Ureter (tissue), 1 donor: ENCODE measurements at regions not wholly inside any gene's neighbourhood (a gene's known extent, or its start where the extent isn't known, plus 50 kb on each side); places are given as distances from the start of the nearest gene placed in this dataset.

Experiments
- DNase-seq: peaks from one replicate; pipeline ENCODE4 v3.0.0-alpha.2; 2020; ENCODE audit warnings: low spot score
- donor health status: DM: yes; HTN: yes; CAD: no.

DNA sequence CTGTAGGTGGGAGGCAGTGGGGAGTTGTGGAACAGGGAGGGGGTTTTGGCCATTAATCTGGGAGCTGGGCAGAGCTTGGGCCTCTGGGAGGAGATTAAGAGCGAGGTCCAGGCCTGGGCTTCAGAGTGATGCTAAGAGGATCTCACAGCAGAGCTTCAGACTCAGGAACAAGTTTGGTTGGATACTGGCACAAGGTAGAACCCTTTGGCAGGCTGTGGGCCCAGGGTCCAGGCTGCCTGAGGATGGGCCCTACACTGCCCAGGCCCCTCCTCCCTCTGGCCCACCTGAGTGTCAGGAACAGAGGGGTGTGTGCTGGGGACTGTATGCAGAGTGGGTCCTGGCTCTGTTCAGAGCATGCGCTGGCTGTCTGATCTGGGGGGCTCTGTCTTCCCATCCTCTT, 334.9 kb downstream of the CYP26B1 start:
- DNase-seq = no peak

DNA sequence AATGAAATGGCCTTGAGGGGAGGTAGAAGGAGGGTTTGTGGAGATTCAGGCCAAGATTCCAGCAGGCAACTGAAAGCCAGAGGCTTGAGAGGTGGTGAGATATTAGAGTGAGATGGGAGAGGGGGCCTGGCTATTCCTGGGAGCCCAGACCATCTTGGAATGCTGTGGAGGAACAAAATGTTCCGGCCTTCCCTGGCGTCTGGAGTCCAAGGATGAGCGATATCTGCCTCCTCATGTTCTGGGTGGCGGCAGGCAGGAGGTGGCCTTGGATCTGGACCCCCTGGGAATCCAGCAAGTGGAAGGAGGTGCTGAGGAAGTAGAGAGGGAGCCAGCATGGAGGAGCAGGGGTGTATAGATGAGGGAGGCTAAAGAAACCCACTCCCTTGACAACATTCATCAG, 335.9 kb downstream of the CYP26B1 start:
- peak; percentile 25 for DNase-seq

DNA sequence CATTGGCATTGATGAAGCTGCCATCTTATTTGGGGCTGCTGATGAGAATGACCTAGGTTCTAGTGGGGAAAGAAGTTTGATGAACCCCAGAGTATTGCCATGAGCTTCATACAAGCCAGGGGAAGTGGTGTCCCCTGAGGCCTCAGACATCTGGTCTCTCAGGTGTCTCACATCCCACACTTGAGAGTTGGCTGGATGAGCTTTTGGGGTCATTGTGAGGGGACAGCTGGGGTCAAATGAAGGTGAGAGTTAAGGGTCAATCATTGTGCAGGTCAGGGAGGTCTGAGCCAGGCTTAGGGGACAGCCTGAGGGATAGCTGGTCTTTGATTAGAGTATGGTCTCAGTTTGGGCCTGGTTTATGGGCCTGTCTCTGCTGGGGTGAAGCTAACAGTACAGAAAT, 336.5 kb downstream of the CYP26B1 start:
- DNase-seq = peak; percentile 5

DNA sequence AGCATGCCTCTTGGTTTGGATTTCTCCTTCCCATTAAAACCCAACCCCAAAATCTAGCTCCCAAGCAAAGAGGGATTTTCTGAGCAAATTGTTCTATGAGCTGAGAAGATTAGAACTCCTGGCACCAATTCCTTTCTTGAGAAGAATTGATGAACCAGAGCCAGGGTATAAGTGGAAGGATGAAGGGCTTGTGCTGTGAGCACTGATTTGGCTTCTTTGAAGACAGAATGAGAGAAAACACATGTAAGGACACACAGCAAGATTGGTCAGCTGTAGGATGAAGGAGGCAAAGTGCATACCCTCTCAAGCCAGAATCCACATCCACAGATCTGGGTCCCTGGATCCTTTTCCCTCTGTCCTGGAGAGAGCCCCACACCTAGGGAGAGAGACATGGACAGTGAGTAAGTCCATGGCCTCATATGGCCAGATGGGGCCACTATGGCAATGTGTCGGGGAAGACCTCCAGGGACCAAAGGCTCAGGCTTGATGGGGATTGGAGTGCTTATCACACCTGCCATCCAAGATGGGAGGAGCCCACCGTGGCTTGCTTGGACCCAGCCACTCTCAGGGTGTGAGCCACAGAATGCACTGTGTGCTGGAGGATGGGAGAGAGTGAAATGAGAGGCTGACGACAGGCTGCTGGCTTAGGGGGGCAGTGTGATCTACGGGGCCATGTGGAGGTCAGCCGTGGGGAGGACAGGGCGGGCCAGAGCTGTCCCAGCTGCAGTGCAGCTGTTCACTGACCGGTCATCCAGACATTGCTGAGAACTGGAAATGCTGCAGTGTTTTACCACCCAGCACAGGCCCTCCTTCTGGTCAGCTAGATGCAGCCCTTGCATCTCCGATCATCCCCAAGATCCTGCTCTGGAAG, 339.8 kb downstream of the CYP26B1 start:
- peak; percentile 42 for DNase-seq

DNA sequence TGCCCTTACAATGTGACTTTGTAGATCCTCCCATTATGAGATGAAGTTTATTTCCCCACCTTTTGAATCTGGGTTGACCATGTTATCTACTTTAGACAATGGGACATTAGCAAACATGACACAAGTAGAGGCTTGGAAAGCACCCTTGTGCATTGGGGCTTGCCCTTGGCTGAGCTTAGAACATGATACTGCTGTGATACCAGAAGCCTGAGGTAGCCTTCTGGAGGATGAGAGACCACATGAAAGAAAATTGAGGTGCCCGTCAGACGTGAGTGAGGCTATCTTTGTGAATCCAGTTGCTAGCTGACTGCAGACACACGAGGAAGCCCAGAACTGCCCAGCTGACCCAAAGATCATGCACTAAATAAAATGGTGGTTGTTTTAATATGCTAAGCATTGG, 341.2 kb downstream of the CYP26B1 start:
- DNase-seq = peak; percentile 10

DNA sequence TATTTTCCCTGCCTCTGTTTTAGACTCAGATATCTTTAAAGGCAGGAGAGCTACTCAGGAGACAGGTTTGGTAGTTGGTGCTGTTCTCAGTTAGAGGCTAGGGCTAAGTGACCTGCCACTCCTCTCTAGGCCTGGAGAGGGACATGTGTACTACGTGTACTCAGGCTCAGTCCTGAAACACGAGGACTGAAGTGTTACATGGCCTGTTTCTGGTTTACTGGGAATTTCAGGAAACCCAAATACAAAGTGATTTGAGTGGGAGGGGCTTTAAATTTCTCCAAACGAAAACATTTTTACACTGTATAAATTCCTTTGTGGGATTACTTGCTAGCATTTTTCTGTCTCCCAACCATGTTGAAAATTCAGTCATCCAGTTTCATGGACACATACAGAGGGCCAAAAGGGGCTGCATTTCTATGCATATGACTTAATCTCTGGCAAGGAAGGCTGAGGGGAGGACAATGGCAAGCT, 343.3 kb downstream of the CYP26B1 start:
- DNase-seq = peak; percentile 24

DNA sequence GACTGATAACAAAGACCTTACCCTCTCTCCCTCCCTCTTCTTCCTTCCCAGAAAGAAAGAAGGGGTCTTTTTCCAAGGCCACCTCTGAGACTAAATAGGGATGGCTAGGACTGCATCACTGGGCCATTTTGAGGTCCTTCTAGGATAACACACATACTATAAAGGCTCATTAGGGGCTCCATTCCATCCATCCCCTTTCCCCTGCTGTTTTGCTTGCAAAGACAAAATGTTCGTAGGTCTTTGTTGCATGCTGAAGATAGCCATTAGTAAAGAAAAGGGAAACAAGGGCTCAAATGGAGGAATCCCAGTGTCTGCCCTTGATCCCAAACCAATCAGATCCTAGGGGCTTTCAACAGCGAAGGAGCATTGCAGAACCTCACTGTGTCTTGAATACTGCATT, 344.3 kb downstream of the CYP26B1 start:
- DNase-seq = no peak

DNA sequence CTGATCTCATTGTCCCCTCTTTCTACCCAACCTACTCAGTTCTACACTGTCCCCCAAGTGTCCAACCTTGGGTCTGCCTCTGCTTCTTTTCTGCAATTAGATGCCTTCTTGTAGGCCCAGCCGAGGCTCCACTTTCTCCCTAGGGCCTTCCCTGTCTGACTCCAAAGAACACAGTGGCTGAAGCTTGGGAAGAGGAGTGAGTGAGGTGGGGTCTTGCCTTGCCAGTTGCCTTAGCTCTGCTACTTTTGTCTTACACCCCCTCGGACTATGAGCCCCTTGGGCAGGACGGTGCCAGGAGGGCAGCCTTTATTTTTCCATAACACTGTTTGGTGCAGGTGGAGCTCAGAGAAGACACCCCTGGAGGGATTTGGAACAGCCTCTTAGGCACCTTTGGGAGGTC, 345.1 kb downstream of the CYP26B1 start:
- no peak for DNase-seq

DNA sequence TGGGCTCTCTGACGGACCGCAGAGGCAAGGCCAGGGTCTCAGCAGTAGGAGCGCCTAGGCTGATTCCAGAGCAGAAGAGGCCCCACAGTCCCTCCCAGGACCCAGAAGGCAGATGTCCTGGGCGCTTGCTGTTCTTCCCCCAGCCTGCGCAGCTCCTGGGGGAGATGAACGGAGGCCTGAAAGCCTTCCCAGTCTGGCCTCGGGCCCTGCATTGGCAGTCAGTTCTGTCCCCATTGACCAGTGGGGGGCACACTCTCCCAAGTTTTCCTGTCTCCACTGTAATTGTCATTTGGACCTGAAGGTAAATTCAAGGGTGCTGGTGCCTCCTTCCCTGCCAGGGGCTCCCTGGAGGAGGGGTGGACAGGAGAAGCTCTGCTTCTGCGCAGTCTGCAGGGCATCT, 345.7 kb downstream of the CYP26B1 start:
- DNase-seq = peak; percentile 61

DNA sequence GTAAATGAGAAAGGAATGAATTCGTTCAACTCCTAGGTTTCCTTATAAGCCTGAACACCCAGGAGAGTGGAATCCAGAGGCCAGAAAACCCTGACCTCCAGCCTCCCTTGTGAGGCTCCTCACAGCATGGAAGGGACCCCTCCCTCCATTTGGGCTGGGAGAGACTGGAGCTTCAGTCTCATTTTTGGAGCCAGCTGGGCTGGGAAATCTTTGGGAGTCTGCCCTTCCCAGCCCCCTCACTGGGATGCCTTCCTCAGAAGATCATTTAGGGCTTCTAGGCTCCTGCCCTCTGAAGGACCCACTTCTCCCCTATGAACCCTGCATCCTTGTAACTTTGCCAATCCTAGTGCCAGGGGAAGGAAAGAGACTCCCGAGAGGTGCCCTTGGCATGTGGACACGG, 346.1 kb downstream of the CYP26B1 start:
- no peak for DNase-seq

DNA sequence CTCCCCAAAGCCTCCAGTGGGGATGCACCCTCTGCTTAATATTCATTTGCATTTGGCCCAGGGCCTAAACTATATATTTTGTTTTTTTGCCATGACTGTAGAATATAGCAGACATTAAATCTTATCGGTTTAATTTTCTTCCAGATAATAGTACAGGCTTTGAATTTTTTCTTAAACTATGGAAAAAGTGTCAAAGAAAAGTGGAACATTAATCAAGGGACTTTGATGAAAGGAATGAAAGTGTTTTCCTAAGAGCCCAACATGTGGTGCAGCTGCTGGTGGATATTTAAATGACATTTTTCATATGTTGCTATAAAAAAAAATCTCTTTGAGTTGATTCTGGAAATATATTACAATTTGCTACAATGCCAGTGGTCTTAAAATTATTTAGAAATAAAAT, 346.8 kb downstream of the CYP26B1 start:
- DNase-seq = no peak

DNA sequence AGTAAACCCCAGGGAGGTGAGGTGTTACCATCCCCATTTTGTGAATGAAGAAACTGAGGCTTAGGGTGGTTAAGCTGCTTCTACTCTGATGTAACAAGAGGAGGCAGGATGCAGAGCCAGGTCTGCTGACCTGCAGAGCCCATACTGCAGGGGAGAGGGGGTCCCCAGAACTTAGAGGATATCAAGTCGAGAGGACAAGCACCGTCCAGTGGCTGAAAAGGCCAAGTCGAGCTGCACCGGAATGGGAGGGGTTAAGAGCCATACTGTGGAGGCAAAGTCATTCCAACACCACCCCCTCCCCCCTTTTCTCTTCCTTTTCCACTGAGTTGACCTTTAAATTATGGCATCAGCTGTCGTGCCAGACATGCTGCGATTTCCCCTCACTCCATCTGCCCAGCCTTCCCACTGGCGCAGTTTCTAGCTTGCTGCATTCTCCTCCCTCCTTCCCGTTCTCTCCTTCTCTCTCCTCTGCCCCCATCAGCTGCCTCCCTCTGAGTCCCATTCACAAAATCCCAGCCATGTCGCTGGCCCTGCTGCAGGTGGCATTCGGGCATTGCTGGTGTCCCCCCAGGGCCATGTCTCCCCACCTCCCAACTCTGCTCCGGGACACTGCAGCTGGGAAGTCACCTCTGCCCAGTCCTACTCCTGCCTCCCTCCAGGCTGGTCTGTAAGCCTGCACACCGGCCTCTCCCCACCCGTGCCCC, 346.9 kb downstream of the DYSF start:
- no peak for DNase-seq

DNA sequence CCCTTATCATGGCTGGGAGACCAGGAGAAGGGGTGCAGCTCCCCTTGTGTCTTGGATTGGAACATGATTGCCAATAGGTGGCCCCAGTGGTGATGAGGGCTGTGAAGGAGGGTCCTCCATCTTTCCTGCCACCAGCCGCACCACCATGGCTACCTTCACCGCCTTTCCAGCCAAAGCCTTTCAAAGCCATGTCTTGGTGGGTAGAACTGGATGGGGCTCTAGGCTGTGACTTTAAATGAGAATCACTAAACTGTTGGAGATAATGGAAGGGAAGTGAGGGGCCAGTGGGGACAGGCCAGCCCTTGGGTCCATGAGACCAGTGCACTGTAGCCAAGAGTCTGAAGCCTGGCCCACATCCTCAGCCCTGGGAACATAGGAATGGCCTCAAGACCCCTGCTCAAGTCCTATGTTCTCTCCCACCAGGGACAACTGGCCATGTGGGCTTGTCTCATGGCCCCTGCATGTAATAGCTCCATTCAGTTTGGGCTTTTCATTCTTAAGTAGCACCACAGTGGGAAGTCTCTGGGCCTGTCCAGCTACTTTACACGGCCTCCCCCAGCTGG, 345.7 kb downstream of the DYSF start:
- no peak for DNase-seq

DNA sequence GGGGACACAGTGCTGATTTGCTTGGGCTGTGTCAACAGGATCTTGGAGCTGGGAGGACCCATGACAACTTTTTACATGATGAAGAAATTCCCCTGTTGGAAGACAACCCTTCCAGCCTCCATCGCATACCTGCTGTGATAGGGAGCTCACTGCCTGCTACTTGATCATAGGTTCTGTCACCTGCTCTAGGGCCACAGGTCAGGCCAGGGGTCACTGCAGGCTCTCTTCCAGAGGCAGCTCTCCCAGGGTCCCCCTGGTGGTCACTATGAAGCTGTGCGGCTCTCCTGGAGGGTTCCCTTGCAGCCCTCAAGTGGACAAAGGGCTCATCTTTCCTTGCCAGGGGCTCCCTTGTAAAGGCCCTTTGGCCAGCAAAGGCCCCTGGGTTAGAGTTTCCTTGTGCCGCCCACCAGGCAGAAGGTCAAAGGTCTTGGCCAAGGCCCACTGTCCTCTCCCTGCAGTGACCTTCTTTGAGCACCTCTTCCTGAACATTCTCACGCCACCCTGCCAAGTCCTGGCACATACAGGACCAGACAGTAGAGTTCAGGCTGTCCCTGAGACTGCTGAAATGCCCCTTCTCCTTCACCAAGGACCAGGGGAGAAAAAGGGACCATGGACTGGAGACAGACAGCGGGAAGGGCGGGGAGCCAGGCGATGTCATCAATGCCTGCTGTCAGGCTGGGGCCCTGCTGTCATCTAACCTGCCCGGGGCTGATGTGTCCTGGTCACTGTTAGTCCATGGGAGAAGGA, 345.1 kb downstream of the DYSF start:
- no peak for DNase-seq

DNA sequence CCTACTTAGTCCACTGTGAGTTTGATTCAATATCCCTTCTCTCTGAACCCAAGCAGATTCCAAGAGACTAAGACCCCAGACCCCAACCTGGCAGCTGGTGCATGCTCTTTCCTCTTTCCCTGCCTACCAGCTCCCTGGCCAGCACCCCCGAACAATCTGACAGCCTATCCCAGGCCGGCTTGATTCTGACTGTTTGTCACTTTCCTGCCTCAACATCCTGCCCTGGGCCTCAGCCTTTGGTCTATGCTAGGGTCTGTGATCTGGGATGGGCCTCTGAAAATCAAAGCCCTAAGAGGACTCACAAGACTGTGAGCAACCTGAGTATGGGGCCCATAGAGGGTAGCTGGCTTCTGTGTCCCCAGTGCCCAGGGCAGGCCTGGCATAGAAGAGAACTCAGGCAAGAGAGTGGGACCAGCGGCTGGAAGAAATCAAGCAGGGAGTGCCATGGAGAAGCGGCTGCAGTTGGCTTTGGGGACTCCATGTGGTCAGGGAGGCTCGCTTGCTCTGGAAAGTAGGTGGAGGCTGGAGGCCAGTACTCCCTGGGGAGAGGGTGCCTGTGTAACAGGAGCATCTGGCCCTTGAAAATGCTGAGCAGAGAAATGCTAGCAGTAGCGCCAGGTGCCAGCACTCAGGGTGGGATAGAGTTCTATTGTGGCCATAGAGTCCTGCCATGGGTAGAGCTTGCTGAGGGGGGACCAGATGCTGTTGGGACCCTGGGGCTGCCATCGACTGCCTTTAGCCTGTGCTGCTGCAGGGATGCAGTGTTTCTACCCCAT, 343.9 kb downstream of the DYSF start:
- DNase-seq = no peak

DNA sequence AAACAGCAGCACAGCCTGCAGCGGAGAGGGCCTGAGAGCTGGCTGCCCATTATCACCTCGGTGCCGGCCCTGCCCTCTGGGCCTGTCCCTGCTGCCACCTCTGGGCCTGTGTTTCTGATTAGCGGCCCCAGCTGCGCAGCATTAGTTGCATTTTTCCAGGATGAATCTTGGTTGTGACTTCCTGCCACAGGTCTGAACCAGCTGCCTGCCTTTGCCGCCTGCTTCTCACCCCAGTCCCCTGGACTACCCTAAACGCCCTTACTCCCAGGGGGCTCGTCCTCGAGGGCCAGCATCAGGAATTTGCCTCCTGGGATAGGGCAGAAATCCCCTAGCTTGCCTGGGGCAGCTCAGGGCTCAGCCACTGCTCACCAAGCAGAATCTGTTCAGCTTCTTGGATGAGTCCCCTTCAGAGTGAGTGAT, 342.8 kb downstream of the DYSF start:
- DNase-seq = no peak

DNA sequence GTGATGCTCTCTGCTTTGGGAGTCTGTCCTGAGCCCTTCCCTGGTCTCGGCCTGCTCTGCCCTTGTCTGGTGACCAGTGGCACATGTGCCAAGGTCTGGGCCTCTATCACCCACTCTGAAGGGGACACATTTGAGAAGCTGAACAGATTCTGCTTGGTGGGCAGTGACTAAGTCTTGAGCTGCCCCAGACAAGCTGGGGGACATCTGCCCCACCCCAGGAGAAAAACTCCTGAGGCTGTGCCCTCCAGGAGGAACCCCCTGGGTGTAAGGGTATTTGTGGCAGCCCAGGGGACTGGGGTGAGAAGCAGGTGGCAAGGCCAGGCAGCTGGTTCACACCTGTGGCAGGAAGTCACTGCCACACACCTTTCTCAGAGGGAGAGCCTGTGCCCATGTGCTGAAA, 342.1 kb downstream of the DYSF start:
- no peak for DNase-seq

DNA sequence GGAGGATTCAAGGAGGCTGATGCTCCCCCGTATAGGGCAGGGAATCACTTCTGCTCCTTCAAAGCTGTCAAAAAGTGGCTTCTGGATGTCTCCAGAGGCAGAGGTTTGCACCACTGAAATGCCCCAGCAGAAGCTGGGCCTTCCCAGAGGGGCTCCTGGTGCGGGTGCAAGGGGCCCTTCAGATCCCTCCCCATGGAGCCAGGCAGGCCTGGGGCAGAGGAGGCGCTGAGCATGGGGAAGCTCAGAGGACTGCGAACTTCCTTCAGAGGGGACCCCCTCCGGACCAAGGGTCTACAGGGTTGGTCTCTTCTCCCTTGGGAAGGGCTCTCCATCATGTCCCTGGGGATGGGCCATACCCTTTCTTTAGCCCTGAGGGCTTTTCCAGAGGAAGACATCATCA, 341.2 kb downstream of the DYSF start:
- no peak for DNase-seq

DNA sequence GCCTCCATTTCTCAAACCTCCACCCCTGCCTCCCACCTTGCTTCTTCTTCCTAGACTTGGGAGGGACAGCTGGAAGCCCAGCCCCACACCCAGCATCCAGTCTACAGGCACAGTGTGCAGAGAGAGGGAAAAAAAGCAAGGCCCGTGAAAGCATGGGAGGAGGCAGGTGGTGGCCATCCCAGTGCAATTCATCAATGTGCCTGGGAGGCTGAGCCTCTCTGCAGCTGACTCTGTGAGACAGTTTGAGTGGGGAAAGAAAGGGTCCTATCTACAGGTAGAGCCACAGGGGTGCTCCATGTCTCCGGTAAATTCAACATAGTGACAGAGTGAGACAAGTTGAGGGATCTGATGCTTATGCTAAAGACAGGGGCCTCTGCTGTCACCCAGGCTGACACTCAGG, 340.6 kb downstream of the DYSF start:
- DNase-seq = no peak

DNA sequence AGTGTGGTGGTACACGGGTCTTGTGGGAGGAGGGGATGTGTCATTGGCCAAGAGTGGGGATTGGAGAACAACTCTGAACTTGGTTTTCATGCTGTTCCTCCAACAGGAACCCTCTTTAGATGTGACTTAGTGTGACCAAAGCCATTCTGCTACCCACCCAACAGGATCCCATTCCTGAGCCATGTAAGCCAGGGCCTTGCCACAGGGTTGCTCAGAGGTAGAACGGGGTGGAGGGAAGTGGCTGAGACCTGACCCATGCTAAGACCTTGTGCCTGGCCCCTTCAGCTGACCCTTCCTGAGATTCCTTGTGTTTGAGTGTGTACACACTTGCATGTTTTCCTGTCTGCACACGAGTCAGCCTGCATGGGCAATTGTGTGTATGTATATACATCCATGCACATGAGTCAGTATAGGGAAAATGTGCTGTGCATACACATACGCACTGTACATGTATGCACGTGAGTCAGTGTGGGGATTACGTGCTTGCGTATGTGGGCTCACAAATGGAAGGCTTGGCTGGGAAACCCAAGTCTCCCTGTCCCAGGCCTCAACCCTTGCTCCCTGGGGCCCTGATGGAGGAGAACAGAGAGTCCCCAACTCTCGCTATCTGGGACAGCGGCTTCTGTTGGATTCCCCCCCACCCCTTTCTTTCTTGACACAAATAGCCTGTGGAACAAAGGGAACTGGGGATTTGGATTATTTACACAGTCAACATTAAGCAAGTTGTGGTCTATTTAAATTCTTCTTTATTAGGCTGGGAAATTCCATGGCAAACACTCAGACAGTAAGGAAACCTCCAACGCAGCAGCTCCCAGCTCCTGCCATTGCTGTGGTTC, 339.8 kb downstream of the DYSF start:
- DNase-seq = no peak
